ENCODE measurements at regions not wholly inside any gene's neighbourhood (a gene's known extent, or its start where the extent isn't known, plus 50 kb on each side); places are given as distances from the start of the nearest gene placed in this dataset.

GRCh38 chr4:132669786-132670185 lies 479.3 kb upstream of the PCDH10 start:
- TF ChIP-seq, protein P1, sequence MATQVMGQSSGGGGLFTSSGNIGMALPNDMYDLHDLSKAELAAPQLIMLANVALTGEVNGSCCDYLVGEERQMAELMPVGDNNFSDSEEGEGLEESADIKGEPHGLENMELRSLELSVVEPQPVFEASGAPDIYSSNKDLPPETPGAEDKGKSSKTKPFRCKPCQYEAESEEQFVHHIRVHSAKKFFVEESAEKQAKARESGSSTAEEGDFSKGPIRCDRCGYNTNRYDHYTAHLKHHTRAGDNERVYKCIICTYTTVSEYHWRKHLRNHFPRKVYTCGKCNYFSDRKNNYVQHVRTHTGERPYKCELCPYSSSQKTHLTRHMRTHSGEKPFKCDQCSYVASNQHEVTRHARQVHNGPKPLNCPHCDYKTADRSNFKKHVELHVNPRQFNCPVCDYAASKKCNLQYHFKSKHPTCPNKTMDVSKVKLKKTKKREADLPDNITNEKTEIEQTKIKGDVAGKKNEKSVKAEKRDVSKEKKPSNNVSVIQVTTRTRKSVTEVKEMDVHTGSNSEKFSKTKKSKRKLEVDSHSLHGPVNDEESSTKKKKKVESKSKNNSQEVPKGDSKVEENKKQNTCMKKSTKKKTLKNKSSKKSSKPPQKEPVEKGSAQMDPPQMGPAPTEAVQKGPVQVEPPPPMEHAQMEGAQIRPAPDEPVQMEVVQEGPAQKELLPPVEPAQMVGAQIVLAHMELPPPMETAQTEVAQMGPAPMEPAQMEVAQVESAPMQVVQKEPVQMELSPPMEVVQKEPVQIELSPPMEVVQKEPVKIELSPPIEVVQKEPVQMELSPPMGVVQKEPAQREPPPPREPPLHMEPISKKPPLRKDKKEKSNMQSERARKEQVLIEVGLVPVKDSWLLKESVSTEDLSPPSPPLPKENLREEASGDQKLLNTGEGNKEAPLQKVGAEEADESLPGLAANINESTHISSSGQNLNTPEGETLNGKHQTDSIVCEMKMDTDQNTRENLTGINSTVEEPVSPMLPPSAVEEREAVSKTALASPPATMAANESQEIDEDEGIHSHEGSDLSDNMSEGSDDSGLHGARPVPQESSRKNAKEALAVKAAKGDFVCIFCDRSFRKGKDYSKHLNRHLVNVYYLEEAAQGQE (IDR thresholded peaks at IDR 0.05; ENCODE audit: borderline replicate concordance in 1 of 2, low read depth in 1 of 2, low read length in 2 of 2), result no peak
- TF ChIP-seq ZSCAN29 (CRISPR knock-in tag; conservative IDR thresholded peaks at IDR 0.05) (no peak), ZNF749 (CRISPR knock-in tag; IDR thresholded peaks at IDR 0.05; ENCODE audit: borderline replicate concordance) (no peak), HDAC1 (CRISPR knock-in tag; IDR thresholded peaks at IDR 0.05) (no peak), SAFB2 (CRISPR knock-in tag; IDR thresholded peaks at IDR 0.05; ENCODE audit: borderline replicate concordance, low read depth) (no peak), KDM4B (CRISPR knock-in tag; IDR thresholded peaks at IDR 0.05) (no peak), GTF2F1 (IDR thresholded peaks at IDR 0.05; ENCODE audit: low read length) (no peak), IKZF4 (CRISPR knock-in tag; IDR thresholded peaks at IDR 0.05; ENCODE audit: borderline replicate concordance, low read depth, not compliant biosample characterization) (no peak)
- TF ChIP-seq, protein P2, sequence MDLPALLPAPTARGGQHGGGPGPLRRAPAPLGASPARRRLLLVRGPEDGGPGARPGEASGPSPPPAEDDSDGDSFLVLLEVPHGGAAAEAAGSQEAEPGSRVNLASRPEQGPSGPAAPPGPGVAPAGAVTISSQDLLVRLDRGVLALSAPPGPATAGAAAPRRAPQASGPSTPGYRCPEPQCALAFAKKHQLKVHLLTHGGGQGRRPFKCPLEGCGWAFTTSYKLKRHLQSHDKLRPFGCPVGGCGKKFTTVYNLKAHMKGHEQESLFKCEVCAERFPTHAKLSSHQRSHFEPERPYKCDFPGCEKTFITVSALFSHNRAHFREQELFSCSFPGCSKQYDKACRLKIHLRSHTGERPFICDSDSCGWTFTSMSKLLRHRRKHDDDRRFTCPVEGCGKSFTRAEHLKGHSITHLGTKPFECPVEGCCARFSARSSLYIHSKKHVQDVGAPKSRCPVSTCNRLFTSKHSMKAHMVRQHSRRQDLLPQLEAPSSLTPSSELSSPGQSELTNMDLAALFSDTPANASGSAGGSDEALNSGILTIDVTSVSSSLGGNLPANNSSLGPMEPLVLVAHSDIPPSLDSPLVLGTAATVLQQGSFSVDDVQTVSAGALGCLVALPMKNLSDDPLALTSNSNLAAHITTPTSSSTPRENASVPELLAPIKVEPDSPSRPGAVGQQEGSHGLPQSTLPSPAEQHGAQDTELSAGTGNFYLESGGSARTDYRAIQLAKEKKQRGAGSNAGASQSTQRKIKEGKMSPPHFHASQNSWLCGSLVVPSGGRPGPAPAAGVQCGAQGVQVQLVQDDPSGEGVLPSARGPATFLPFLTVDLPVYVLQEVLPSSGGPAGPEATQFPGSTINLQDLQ (CRISPR knock-in tag; IDR thresholded peaks at IDR 0.05), result no peak

Data from HepG2 (cell line).